HFFc6 (cell line): ENCODE measurements at regions not wholly inside any gene's neighbourhood (a gene's known extent, or its start where the extent isn't known, plus 50 kb on each side); places are given as distances from the start of the nearest gene placed in this dataset.
"Not testable (repeated sequence)": the region's sequence is repeated elsewhere in the genome, so short reads cannot be mapped to it uniquely, and the experiment has no call there.

ENCODE experiments used
- DNase-seq: peaks from one replicate; pipeline ENCODE4 v3.0.0-alpha.2; 2018
- H3K27ac Mint-ChIP-seq: 2 replicates; pipeline ENCODE4 v1.8.0; 2020; ENCODE audit warnings: mild to moderate bottlenecking, mixed read lengths
- H3K27me3 Mint-ChIP-seq: 2 replicates; pipeline ENCODE4 v1.8.0; 2021; ENCODE audit warnings: mild to moderate bottlenecking, moderate library complexity, mixed read lengths; ENCODE audit not compliant: insufficient read depth
- H3K36me3 Mint-ChIP-seq: 2 replicates; pipeline ENCODE4 v1.8.0; 2021; ENCODE audit warnings: low read depth, mixed read lengths
- H3K4me1 Mint-ChIP-seq: 2 replicates; pipeline ENCODE4 v1.8.0; 2020; ENCODE audit warnings: low read depth, mixed read lengths
- H3K4me3 Mint-ChIP-seq: 2 replicates; pipeline ENCODE4 v1.8.0; 2020; ENCODE audit warnings: mild to moderate bottlenecking, moderate library complexity, mixed read lengths
- H3K9me3 Mint-ChIP-seq: 2 replicates; pipeline ENCODE4 v1.8.0; 2020; ENCODE audit warnings: mild to moderate bottlenecking, mixed read lengths
- TF ChIP-seq, protein P1 (sequence below): fragments of 200-600 bp; sonication (generic); IDR thresholded peaks from 2 replicates; pipeline ENCODE4 v1.5.0; 2021; ENCODE audit warnings: antibody characterized with exemption, mild to moderate bottlenecking

- no peak for DNase-seq
- Mint-ChIP-seq H3K27me3 (no peaks in the 10 kb centered on the region), H3K36me3 (no peaks in the 10 kb centered on the region), H3K4me3 (no peak overlapping the region), H3K27ac (no peak overlapping the region), H3K4me1 (no peaks in the 10 kb centered on the region), H3K9me3 (peaks cover 30% of the 10 kb centered on the region)
- TF ChIP-seq, protein P1, sequence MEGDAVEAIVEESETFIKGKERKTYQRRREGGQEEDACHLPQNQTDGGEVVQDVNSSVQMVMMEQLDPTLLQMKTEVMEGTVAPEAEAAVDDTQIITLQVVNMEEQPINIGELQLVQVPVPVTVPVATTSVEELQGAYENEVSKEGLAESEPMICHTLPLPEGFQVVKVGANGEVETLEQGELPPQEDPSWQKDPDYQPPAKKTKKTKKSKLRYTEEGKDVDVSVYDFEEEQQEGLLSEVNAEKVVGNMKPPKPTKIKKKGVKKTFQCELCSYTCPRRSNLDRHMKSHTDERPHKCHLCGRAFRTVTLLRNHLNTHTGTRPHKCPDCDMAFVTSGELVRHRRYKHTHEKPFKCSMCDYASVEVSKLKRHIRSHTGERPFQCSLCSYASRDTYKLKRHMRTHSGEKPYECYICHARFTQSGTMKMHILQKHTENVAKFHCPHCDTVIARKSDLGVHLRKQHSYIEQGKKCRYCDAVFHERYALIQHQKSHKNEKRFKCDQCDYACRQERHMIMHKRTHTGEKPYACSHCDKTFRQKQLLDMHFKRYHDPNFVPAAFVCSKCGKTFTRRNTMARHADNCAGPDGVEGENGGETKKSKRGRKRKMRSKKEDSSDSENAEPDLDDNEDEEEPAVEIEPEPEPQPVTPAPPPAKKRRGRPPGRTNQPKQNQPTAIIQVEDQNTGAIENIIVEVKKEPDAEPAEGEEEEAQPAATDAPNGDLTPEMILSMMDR = no peak
Measured at GRCh38 chr13:58369936-58370335, 738.4 kb downstream of the PCDH17 start.

GRCh38 chr13:58376349-58376748, 744.8 kb downstream of the PCDH17 start:
- Mint-ChIP-seq H3K4me1 (no peaks in the 10 kb centered on the region), H3K27me3 (no peaks in the 10 kb centered on the region), H3K4me3 (no peak overlapping the region), H3K36me3 (no peaks in the 10 kb centered on the region), H3K9me3 (peaks cover 31% of the 10 kb centered on the region), H3K27ac (no peak overlapping the region)
- TF ChIP-seq, protein P1 = no peak
- DNase-seq = no peak

DNA sequence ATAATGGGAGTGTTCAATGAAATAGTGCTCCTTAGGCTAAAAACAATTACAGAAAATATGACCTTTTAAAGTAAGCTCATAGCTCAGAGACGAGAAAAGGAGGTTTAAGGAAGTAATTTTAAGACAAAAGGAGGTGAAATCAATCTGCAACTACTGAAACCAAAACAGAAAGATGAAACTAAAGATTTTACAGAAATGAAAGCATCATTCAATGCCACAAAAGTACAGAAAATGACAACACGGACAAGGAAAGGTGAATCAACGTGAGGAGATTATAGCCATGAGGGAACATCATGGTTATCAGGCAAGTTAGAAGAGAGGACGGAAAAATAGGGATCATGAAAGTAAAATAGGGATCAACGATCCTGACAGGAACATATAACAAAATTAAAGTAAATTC, 745.2 kb downstream of the PCDH17 start:
- Mint-ChIP-seq H3K27ac (no peak overlapping the region), H3K4me3 (no peak overlapping the region), H3K36me3 (no peaks in the 10 kb centered on the region), H3K4me1 (no peaks in the 10 kb centered on the region), H3K9me3 (peaks cover 29% of the 10 kb centered on the region), H3K27me3 (no peaks in the 10 kb centered on the region)
- TF ChIP-seq, protein P1 = no peak
- DNase-seq = no peak

- H3K27me3 Mint-ChIP-seq = no peaks in the 10 kb centered on the region
- TF ChIP-seq, protein P1 = no peak
- no peaks in the 10 kb centered on the region for H3K4me1 Mint-ChIP-seq
- DNase-seq = no peak
- H3K36me3 Mint-ChIP-seq = no peaks in the 10 kb centered on the region
- H3K9me3 Mint-ChIP-seq = peaks cover 26% of the 10 kb centered on the region
- H3K27ac Mint-ChIP-seq = no peak overlapping the region
- no peak overlapping the region for H3K4me3 Mint-ChIP-seq
Measured at GRCh38 chr13:58379221-58379620, 747.7 kb downstream of the PCDH17 start.

DNA sequence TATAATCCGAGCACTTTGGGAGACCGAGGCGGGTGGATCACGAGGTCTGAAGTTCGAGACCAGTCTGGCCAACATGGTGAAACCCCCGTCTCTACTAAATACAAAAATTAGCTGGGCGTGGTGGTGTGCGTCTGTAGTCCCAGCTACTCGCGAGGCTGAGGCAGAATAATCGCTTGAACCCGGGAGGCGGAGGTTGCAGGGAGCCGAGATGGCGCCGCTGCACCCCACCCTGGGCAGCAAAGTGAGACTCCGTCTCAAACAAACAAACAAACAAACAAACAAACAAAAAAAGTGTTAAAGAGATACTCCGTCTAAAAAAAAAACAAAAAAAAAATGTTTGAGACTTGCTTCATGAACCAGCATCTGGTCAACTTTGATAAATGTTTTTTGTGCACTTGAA, 753.8 kb downstream of the PCDH17 start:
- H3K27ac Mint-ChIP-seq, H3K36me3 Mint-ChIP-seq, H3K4me1 Mint-ChIP-seq, H3K9me3 Mint-ChIP-seq, DNase-seq, H3K4me3 Mint-ChIP-seq, H3K27me3 Mint-ChIP-seq: not testable (repeated sequence)

- peaks cover 35% of the 10 kb centered on the region for H3K9me3 Mint-ChIP-seq
- H3K27me3 Mint-ChIP-seq = no peaks in the 10 kb centered on the region; the same call in 1 of the 2 replicates
- H3K4me3 Mint-ChIP-seq = no peak overlapping the region
- DNase-seq = no peak
- no peaks in the 10 kb centered on the region for H3K36me3 Mint-ChIP-seq
- H3K4me1 Mint-ChIP-seq = no peaks in the 10 kb centered on the region
- no peak overlapping the region for H3K27ac Mint-ChIP-seq
- TF ChIP-seq, protein P1 = no peak
Measured at GRCh38 chr13:58397596-58398387, 766.2 kb downstream of the PCDH17 start.
